ENCODE measurements at regions not wholly inside any gene's neighbourhood (a gene's known extent, or its start where the extent isn't known, plus 50 kb on each side); places are given as distances from the start of the nearest gene placed in this dataset.
"Not testable (repeated sequence)": the region's sequence is repeated elsewhere in the genome, so short reads cannot be mapped to it uniquely, and the experiment has no call there.

- TF ChIP-seq CTCF, POLR2A (IDR thresholded peaks at IDR 0.05): not testable (repeated sequence)
These were observed 189.2 kb upstream of the IRF2BP2 start for GRCh38 chr1:234799021-234799689.
